Kidney (tissue), 13 donors: ENCODE measurements at regions not wholly inside any gene's neighbourhood (a gene's known extent, or its start where the extent isn't known, plus 50 kb on each side); places are given as distances from the start of the nearest gene placed in this dataset.
A peak's percentile ranks its signal among the peaks of the same experiment; 100 is the strongest.

Experiments used
- DNase-seq, 5 donors: peaks; one replicate each; pipeline ENCODE4 v3.0.0-alpha.2; 2013 to 2020
- FAIRE-seq: peaks from 2 replicates; lab custom pipeline; 2012; peaks lifted over from hg19 to GRCh38; lab: Jason Lieb, UNC
- H3K27ac ChIP-seq, 2 donors: one replicate each; pipeline ENCODE4 v1.7.0; 2013; ENCODE audit warnings: low read depth in 2 of 2, low read length in 2 of 2, inconsistent platforms in 1 of 2
- H3K27me3 ChIP-seq: one replicate; pipeline ENCODE4 v1.7.1; 2013; ENCODE audit warnings: low read length, inconsistent platforms; ENCODE audit not compliant: control insufficient read depth, insufficient read depth
- H3K36me3 ChIP-seq, 3 donors: one replicate each; pipeline versions ENCODE4 v1.7.0 to v1.7.1; 2013; ENCODE audit warnings: low read length in 3 of 3, control low read depth in 1 of 3, inconsistent platforms in 1 of 3; ENCODE audit not compliant: insufficient read depth in 3 of 3, control insufficient read depth in 2 of 3
- H3K4me1 ChIP-seq, 3 donors: one replicate each; pipeline versions ENCODE4 v1.7.0 to v1.7.1; 2013; ENCODE audit warnings: low read length in 3 of 3, inconsistent platforms in 1 of 3, low read depth in 1 of 3; ENCODE audit not compliant: control insufficient read depth in 2 of 3, insufficient read depth in 2 of 3
- H3K4me3 ChIP-seq, 3 donors: one replicate each; pipeline versions ENCODE4 v1.7.0 to v1.8.1; 2013; ENCODE audit warnings: low read length in 3 of 3, control low read depth in 1 of 3, inconsistent platforms in 1 of 3
- H3K9ac ChIP-seq, 3 donors: one replicate each; pipeline versions ENCODE4 v1.7.0 to v1.7.1; 2013; ENCODE audit warnings: low read length in 3 of 3, control low read depth in 1 of 3, inconsistent platforms in 1 of 3
- H3K9me3 ChIP-seq, 3 donors: one replicate each; pipeline versions ENCODE4 v1.7.0 to v1.7.1; 2013; ENCODE audit warnings: low read length in 3 of 3, control low read depth in 1 of 3, inconsistent platforms in 1 of 3; ENCODE audit not compliant: control insufficient read depth in 2 of 3, insufficient read depth in 1 of 3
- intact Hi-C: fragments of 100-400 bp; cut with DNase I; formaldehyde crosslinking; loops from one replicate; pipeline ENCODE4 v1.11.1; 2022
- TF ChIP-seq, protein P1 (sequence below): IDR thresholded peaks from 3 replicates; pipeline ENCODE4 v1.5.1; 2012; ENCODE audit warnings: mild to moderate bottlenecking, moderate library complexity, borderline replicate concordance; ENCODE audit not compliant: insufficient read depth; ENCODE audit errors: extremely low read depth
- donor health status: control.
- donor health status: control.
- donor health status: control.
- donor health status: control.
- donor health status: control.
- donor health status: DM: yes; HTN: yes; CAD: no.
- donor health status: Normal renal cell carcinoma (clear cell type).

DNA sequence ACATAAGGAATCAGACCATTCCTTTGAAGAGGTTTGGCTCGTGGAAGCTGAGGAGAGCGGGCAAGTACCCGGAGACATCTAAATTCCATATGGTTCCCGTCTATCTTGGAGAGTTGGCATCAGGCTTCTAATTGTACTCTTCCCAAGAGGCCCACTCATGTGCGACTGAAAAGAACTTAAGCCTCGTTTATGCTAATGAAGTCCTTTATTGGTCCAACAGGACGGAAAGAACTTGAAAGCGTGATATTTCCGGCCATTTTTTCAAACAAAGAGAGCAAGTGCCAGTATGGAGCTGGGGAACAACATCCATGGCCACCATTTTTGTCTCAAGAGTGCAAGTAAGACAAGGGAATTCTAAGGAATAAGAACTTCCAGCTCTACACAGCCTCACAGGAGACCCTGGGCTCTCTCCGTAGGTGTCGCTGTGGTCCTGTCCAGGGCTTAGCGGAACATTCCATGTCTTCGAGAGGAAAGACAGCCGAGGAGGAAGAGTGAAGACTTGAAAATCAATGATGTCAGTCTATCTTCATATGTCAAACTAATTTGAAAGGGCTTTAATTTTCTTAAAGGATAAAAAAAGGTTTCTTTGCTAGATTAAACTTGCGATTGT lies 566.0 kb upstream of the PSMD7 start:
- Histone ChIP-seq H3K9me3 (peaks cover 0 to 2% (median 0%) of the 10 kb centered on the region in 3 donors), H3K9ac (no peak overlapping the region), H3K36me3 (no peaks in the 10 kb centered on the region), H3K4me1 (no peaks in the 10 kb centered on the region), H3K27ac (no peak overlapping the region), H3K4me3 (no peak overlapping the region), H3K27me3 (no peaks in the 10 kb centered on the region)
- intact Hi-C loops = no loop called here
- TF ChIP-seq, protein P1, sequence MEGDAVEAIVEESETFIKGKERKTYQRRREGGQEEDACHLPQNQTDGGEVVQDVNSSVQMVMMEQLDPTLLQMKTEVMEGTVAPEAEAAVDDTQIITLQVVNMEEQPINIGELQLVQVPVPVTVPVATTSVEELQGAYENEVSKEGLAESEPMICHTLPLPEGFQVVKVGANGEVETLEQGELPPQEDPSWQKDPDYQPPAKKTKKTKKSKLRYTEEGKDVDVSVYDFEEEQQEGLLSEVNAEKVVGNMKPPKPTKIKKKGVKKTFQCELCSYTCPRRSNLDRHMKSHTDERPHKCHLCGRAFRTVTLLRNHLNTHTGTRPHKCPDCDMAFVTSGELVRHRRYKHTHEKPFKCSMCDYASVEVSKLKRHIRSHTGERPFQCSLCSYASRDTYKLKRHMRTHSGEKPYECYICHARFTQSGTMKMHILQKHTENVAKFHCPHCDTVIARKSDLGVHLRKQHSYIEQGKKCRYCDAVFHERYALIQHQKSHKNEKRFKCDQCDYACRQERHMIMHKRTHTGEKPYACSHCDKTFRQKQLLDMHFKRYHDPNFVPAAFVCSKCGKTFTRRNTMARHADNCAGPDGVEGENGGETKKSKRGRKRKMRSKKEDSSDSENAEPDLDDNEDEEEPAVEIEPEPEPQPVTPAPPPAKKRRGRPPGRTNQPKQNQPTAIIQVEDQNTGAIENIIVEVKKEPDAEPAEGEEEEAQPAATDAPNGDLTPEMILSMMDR = no peak
- DNase-seq = no peak
- no peak for FAIRE-seq

DNA sequence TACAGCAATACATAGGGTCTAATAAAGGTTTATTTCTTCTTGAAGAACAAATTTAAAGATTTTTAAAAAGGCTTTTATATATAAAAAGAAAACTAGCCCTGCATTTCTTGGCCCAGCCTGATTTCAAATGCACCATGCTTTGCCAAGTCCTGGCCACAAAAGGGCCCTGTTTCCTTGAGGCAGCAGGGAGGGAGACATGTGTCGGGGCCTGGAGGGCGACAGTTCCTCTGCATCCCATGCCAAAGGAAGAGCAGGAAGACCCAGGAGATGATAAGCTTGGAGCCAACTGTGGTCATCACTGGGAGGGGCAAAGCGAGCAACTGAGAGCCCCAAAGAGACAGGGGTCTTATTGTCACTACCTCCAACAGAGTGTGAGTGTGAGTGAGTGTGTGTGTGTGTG lies 571.5 kb upstream of the PSMD7 start:
- no peaks in the 10 kb centered on the region for H3K27me3 ChIP-seq
- DNase-seq = no peak
- no peaks in the 10 kb centered on the region for H3K4me1 ChIP-seq
- no peak overlapping the region for H3K4me3 ChIP-seq
- no peaks in the 10 kb centered on the region for H3K9me3 ChIP-seq
- intact Hi-C loops = no loop called here
- no peaks in the 10 kb centered on the region for H3K36me3 ChIP-seq
- no peak overlapping the region for H3K27ac ChIP-seq
- no peak overlapping the region for H3K9ac ChIP-seq
- FAIRE-seq = no peak
- TF ChIP-seq, protein P1 = no peak

DNA sequence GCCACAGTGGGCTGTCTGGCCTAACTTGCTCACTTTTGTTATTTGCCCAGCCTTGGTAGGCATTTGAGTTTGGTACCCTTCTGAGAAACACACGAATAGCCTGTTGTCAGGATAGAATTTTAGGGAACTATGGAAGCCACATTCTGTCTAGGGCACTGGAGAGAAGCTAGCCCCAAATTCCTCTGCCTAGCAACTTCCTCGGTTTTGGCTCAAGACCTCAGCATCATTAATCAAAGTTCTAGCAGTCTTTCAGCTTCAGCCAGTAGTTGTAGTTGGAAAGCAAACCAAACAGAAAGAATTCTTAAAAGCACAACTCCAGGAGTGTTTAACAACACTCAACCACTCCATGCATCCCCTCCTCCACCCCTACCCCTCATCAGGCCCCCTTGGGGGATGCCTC lies 572.1 kb upstream of the PSMD7 start:
- H3K27ac ChIP-seq = no peak overlapping the region
- H3K4me3 ChIP-seq = no peak overlapping the region
- no peaks in the 10 kb centered on the region for H3K4me1 ChIP-seq
- DNase-seq = peak in 1 of 5 donors; percentile 42
- H3K9me3 ChIP-seq = no peaks in the 10 kb centered on the region
- H3K36me3 ChIP-seq = no peaks in the 10 kb centered on the region
- no peak for FAIRE-seq
- H3K27me3 ChIP-seq = no peaks in the 10 kb centered on the region
- no peak overlapping the region for H3K9ac ChIP-seq
- TF ChIP-seq, protein P1 = no peak
- intact Hi-C loops = no loop called here
